Aorta (tissue), 5 donors: ENCODE measurements at regions not wholly inside any gene's neighbourhood (a gene's known extent, or its start where the extent isn't known, plus 50 kb on each side); places are given as distances from the start of the nearest gene placed in this dataset.

ENCODE experiments used
- ATAC-seq: fragments of 200-7000 bp; cut with Tn5 transposase; one replicate; pipeline ENCODE4 v1.9.1; 2022; ENCODE audit warnings: moderate library complexity; ENCODE audit not compliant: low FRiP score
- DNase-seq, 2 donors: peaks; one replicate each; pipeline ENCODE4 v3.0.0-alpha.2; 2020
- H3K27ac ChIP-seq, 2 donors: one replicate each; pipeline ENCODE4 v1.5.1; 2013; ENCODE audit warnings: low read length in 2 of 2, mild to moderate bottlenecking in 2 of 2, moderate library complexity in 2 of 2, control low read depth in 1 of 2, inconsistent platforms in 1 of 2, low read depth in 1 of 2
- H3K27me3 ChIP-seq, 2 donors: one replicate each; pipeline ENCODE4 v1.6.1; 2013; ENCODE audit warnings: control low read depth in 1 of 2, low read length in 1 of 2, mild to moderate bottlenecking in 1 of 2, moderate library complexity in 1 of 2; ENCODE audit not compliant: insufficient read depth in 2 of 2, control insufficient read depth in 1 of 2
- H3K36me3 ChIP-seq, 2 donors: one replicate each; pipeline ENCODE4 v1.6.1; 2013; ENCODE audit warnings: control low read depth in 1 of 2, low read length in 1 of 2, mild to moderate bottlenecking in 1 of 2; ENCODE audit not compliant: insufficient read depth in 2 of 2, control insufficient read depth in 1 of 2
- H3K4me1 ChIP-seq, 2 donors: one replicate each; pipeline ENCODE4 v1.6.1; 2013; ENCODE audit warnings: low read length in 2 of 2, control low read depth in 1 of 2, mild to moderate bottlenecking in 1 of 2, moderate library complexity in 1 of 2; ENCODE audit not compliant: insufficient read depth in 2 of 2, control insufficient read depth in 1 of 2
- H3K4me3 ChIP-seq, 2 donors: one replicate each; pipeline ENCODE4 v1.5.1; 2013; ENCODE audit warnings: low read length in 2 of 2, control low read depth in 1 of 2, mild to moderate bottlenecking in 1 of 2
- H3K9me3 ChIP-seq: one replicate; pipeline ENCODE4 v1.6.1; 2013; ENCODE audit warnings: mild to moderate bottlenecking, low read length; ENCODE audit not compliant: control insufficient read depth
- WGBS, 2 donors: extraction: QIAGEN DNeasy Blood & Tissue Kit; methylation state at CpG; one replicate each; pipeline ENCODE4 v1.1.7; 2013; 5-methylcytosine and 5-hydroxymethylcytosine counted together
- intact Hi-C, 2 donors: fragments of 100-400 bp; cut with DNase I; formaldehyde crosslinking; loops; one replicate each; pipeline versions ENCODE4 v1.14.2 to v1.15.0; 2022
- donor health status: healthy with polysubstance abuse.
- donor health status: Bipolar disorder and iron deficiency.
- donor health status: DM: no; HTN: no; CAD: no.
- donor health status: DM: no; HTN: no; CAD: no.
- donor health status: DM: yes; HTN: yes; CAD: no.

- WGBS, 2 donors: 33% methylated on average over 1 of the region's 1 CpG
- H3K4me3 ChIP-seq: no peak overlapping the region
- intact Hi-C loops: no loop called here
- H3K4me1 ChIP-seq: no peaks in the 10 kb centered on the region
- no peaks in the 10 kb centered on the region for H3K9me3 ChIP-seq
- no peak overlapping the region for H3K27ac ChIP-seq
- H3K27me3 ChIP-seq: no peaks in the 10 kb centered on the region
- H3K36me3 ChIP-seq: no peaks in the 10 kb centered on the region
- ATAC-seq (no peak), DNase-seq (no peak)
Measured at GRCh38 chr6:127031511-127031910, 87.0 kb upstream of the RSPO3 start.

DNA sequence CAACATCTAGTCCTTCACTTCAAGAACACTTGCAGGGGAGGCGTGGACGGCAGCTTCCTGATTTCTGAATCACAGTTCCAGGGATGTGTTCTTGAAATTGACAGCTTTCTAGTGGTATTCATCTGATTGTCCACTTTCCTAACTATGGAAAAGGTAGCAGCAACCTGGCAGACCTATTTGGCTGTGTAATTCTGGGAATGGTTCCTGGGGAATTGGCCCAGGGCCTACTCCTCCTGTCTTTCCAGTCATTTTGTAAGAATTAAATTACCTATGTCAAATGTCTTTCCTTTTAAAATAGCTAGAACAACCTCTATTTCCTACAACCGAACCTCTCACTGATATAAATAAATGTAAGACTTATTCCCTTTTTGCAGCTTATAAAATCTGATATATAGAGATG lies 85.5 kb upstream of the RSPO3 start:
- H3K27ac ChIP-seq: no peak overlapping the region
- no peaks in the 10 kb centered on the region for H3K36me3 ChIP-seq
- H3K4me1 ChIP-seq: no peaks in the 10 kb centered on the region
- DNase-seq (no peak), ATAC-seq (no peak)
- H3K4me3 ChIP-seq: no peak overlapping the region
- no peaks in the 10 kb centered on the region for H3K9me3 ChIP-seq
- intact Hi-C loops: no loop called here
- WGBS, 2 donors: 83 to 84% methylated on average over 3 of the region's 3 CpGs
- H3K27me3 ChIP-seq: no peaks in the 10 kb centered on the region

DNA sequence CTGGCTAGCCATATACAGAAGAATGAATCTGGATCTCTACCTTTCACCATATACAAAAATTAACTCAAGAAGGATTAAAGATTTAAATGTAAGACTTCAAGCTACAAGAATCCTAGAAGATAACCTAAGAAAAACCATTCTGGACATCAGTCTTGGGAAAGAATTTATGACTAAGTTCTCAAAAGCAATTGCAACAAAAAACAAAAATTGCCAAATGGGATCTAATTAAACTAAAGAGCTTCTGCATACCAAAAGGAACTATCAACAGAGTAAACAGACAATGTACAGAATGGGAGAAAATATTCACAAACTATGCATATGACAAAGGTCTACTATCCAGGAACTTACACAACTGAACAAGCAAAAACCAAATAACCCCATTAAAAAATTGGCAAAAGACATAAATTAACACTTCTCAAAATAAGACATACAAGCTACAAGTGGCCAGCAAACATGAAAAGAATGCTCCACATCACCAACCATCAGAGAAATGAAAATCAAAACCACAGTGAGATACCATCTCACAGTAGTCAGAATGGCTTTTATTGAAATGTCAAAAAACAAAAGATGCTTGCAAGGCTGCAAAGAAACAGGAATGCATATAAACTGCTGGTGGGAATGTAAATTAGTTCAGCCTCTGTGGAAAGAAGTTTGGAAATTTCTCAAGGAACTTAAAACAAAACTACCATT lies 66.8 kb upstream of the RSPO3 start:
- Histone ChIP-seq H3K27me3 (no peaks in the 10 kb centered on the region), H3K4me1 (no peaks in the 10 kb centered on the region), H3K36me3 (no peaks in the 10 kb centered on the region), H3K4me3 (no peak overlapping the region), H3K27ac (no peak overlapping the region), H3K9me3 (no peaks in the 10 kb centered on the region)
- DNase-seq (no peak), ATAC-seq (no peak)
- intact Hi-C loops: no loop called here

DNA sequence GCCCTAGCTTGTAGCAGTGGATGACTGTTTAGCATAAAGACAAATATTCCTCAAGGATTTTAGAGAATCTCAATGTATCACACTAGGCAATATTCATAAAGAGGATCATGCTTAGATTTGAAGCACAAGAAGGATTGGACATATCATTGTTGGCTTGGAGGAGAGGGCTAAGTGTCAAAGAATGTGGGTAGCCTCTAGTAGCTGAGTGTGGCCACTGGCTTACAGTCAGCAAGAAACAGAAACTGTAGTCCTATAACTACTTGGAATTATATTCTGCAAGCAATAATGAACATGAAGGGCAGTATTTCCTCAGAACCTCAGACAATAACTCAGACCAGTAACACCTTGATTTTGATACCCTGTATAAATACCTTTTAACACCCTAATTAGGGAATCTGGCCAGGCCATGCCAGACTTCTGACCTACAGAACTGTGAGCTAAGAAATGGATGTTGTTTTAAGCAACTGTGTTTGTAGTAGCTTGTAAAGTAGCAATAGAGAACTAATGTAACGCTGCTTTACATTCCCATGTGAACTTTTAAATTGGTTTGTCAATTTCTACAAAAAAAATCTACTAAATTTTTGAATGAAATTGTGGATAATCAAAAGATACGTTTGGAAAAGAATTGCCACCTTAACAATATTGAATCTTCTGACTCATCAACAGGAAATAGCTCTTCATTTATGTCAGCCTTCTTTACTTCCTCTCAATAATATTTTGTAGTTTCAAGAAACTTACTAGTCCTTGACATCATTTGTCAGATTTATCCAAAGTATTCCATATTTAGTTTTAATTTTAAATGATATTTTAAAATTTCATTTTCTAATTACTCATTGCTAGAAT lies 65.2 kb upstream of the RSPO3 start:
- H3K4me1 ChIP-seq: no peaks in the 10 kb centered on the region
- no peak overlapping the region for H3K4me3 ChIP-seq
- H3K27me3 ChIP-seq: no peaks in the 10 kb centered on the region
- DNase-seq (no peak), ATAC-seq (no peak)
- intact Hi-C loops: no loop called here
- peaks cover 1% of the 10 kb centered on the region for H3K9me3 ChIP-seq
- no peaks in the 10 kb centered on the region for H3K36me3 ChIP-seq
- WGBS, 2 donors: 10 to 18% methylated on average over 2 of the region's 2 CpGs
- no peak overlapping the region for H3K27ac ChIP-seq

DNA sequence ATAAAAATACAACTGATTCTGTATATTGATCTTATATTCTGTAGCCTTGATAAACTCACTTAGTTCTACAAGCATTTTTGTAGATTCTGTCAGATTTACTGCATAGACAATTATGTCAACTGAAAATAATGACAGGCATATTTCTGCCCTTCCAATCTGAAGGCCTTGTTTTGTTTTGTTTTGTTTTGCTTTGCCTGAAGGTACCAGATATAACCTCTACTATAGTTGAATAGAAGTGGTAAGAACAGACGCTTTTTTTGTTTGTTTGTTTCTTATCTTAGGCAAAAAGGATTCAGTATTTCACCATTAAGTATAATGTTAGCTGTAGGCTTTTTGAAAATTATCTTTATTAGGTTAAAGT lies 64.6 kb upstream of the RSPO3 start:
- ATAC-seq (no peak), DNase-seq (no peak)
- H3K27me3 ChIP-seq: no peaks in the 10 kb centered on the region
- H3K4me3 ChIP-seq: no peak overlapping the region
- 36% methylated on average over 1 of the region's 1 CpG for WGBS, 2 donors
- H3K4me1 ChIP-seq: no peaks in the 10 kb centered on the region
- intact Hi-C loops: no loop called here
- no peaks in the 10 kb centered on the region for H3K36me3 ChIP-seq
- H3K27ac ChIP-seq: no peak overlapping the region
- peaks cover 1% of the 10 kb centered on the region for H3K9me3 ChIP-seq

DNA sequence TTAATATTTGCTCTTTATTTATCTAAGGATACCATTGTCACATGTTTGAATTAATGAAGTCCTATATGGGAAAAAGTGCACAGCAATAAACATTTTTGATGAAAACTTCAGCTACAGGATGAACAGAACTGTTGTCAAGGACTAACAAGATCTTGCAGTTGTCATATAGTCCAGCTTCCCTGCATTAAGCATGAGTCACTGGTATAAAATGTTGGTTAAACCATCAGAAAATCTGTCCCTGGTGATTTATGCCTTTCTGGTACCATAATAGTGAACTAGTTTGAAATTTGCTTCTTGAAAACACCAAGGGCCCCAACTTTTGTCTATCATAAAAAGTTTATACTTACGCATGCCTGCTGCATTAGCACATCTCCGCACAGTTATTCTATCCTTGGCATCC lies 60.4 kb upstream of the RSPO3 start:
- intact Hi-C loops: no loop called here
- no peak for DNase-seq
- H3K36me3 ChIP-seq: no peaks in the 10 kb centered on the region

DNA sequence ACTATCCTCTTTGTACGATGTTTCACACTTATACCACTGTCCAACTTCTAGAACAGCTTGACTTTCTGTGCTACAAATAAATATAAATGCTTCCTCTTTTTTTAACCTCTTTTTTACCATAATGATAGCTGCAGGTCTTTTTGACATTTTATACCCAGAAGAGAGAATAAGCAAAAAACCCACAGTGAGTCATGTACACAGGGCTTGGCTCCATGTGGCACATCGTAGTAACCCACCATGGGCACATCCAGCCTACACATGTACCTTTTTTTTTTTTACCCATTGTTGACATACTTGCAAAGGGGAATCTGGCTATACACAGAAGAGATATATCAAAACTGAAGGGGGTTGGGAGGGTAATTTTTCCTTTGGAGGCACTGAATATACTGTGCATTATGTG lies 59.5 kb upstream of the RSPO3 start:
- no peaks in the 10 kb centered on the region for H3K27me3 ChIP-seq
- H3K4me3 ChIP-seq: no peak overlapping the region
- peaks cover 1% of the 10 kb centered on the region for H3K9me3 ChIP-seq
- WGBS, 2 donors: 82 to 88% methylated on average over 2 of the region's 2 CpGs
- no peaks in the 10 kb centered on the region for H3K4me1 ChIP-seq
- H3K36me3 ChIP-seq: no peaks in the 10 kb centered on the region
- ATAC-seq (no peak), DNase-seq (no peak)
- intact Hi-C loops: no loop called here
- no peak overlapping the region for H3K27ac ChIP-seq

More for the DNA sequence above, 60.4 kb upstream of the RSPO3 start:
- no peak for ATAC-seq
- Histone ChIP-seq H3K4me1 (no peaks in the 10 kb centered on the region), H3K27me3 (no peaks in the 10 kb centered on the region), H3K9me3 (peaks cover 1% of the 10 kb centered on the region), H3K4me3 (no peak overlapping the region), H3K27ac (no peak overlapping the region)
- WGBS, 2 donors: 92 to 94% methylated on average over 2 of the region's 2 CpGs
